Activated CD4-positive, alpha-beta memory T cell treated with anti-CD3 and anti-CD28 coated beads for 36 hours (primary cell): ENCODE measurements at regions not wholly inside any gene's neighbourhood (a gene's known extent, or its start where the extent isn't known, plus 50 kb on each side); places are given as distances from the start of the nearest gene placed in this dataset.

Source experiments
- CTCF ChIA-PET: fragments of 350-600 bp; sonication (Branson Sonifier 250); formaldehyde crosslinking; loops from one replicate; lab custom pipeline; 2021; ENCODE audit warnings: antibody characterized with exemption, inconsistent platforms; lab: Charles Lee
- POLR2A ChIA-PET: fragments of 350-600 bp; sonication (Branson Sonifier 250); formaldehyde crosslinking; loops from one replicate; lab custom pipeline; 2021; ENCODE audit warnings: antibody characterized with exemption; lab: Charles Lee
- DNase-seq: peaks from one replicate; pipeline ENCODE4 v3.0.0-alpha.2; 2020
- H3K27ac Mint-ChIP-seq: one replicate; pipeline ENCODE4 v1.8.0; 2021; ENCODE audit warnings: mixed read lengths
- H3K27me3 Mint-ChIP-seq: one replicate; pipeline ENCODE4 v1.8.0; 2021; ENCODE audit warnings: mixed read lengths
- H3K36me3 Mint-ChIP-seq: one replicate; pipeline ENCODE4 v1.8.0; 2021; ENCODE audit warnings: mixed read lengths
- H3K4me1 Mint-ChIP-seq: one replicate; pipeline ENCODE4 v1.8.0; 2021; ENCODE audit warnings: low read depth, mixed read lengths
- H3K4me3 Mint-ChIP-seq: one replicate; pipeline ENCODE4 v1.8.0; 2021; ENCODE audit warnings: mild to moderate bottlenecking, mixed read lengths
- H3K9me3 Mint-ChIP-seq: one replicate; pipeline ENCODE4 v1.8.0; 2021; ENCODE audit warnings: mixed read lengths
- intact Hi-C: fragments of 100-400 bp; cut with micrococcal nuclease; formaldehyde crosslinking; loops from one replicate; pipeline ENCODE4 v1.15.1; 2023

DNA sequence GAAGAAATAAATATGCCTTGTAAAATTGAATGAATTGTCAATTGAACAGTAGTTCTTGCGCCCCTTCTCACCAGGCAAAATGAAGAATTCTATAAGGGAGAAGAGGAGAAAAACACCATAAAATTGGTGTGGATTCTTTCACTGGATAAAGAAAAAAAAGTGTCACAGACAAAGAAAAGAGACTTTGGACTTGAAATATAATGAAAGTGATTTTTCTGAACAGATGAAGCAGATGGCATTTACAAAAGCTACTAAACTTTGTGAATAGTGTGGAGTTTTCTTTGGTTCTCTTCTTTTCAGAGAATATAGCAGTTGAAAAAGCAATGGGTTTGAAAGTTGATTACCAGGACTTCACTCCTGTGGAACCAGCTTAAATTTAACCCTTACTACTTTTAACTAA, 945.7 kb downstream of the DSC3 start:
- Mint-ChIP-seq H3K27me3 (no peaks in the 10 kb centered on the region), H3K4me1 (no peaks in the 10 kb centered on the region), H3K9me3 (peaks cover 15% of the 10 kb centered on the region), H3K36me3 (no peaks in the 10 kb centered on the region), H3K27ac (no peak overlapping the region), H3K4me3 (no peak overlapping the region)
- ChIA-PET POLR2A (no interaction called here), CTCF (no interaction called here)
- DNase-seq: no peak
- intact Hi-C loops: no loop called here

DNA sequence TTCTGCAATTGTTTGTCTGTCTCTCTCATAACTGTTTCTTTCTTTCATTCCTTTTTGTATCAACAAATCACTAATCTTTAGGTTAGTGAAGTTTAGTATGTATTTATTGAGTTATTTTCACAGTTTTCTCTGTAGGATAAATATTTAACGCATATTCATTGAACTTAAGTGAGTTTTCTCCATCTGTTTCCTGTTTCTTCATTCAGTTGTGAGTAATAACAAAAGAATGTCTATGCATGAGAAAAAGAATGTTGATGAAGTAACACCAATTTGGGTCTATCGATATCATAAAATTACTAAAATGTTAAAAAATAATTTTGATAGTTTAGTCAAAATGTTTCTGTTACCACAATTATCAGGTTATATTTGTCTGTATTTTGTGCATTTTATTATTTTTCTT, 948.0 kb downstream of the DSC3 start:
- Mint-ChIP-seq H3K4me3 (no peak overlapping the region), H3K27me3 (no peaks in the 10 kb centered on the region), H3K36me3 (no peaks in the 10 kb centered on the region), H3K27ac (no peak overlapping the region), H3K4me1 (no peaks in the 10 kb centered on the region), H3K9me3 (peaks cover 15% of the 10 kb centered on the region)
- ChIA-PET POLR2A (no interaction called here), CTCF (no interaction called here)
- intact Hi-C loops: no loop called here
- DNase-seq: no peak

GRCh38 chr18:30093376-30093775, 949.2 kb downstream of the DSC3 start:
- ChIA-PET POLR2A (no interaction called here), CTCF (no interaction called here)
- no peak overlapping the region for H3K27ac Mint-ChIP-seq
- no peak for DNase-seq
- no peaks in the 10 kb centered on the region for H3K4me1 Mint-ChIP-seq
- intact Hi-C loops: no loop called here
- H3K36me3 Mint-ChIP-seq: no peaks in the 10 kb centered on the region
- no peaks in the 10 kb centered on the region for H3K27me3 Mint-ChIP-seq
- H3K9me3 Mint-ChIP-seq: peaks cover 13% of the 10 kb centered on the region
- no peak overlapping the region for H3K4me3 Mint-ChIP-seq

DNA sequence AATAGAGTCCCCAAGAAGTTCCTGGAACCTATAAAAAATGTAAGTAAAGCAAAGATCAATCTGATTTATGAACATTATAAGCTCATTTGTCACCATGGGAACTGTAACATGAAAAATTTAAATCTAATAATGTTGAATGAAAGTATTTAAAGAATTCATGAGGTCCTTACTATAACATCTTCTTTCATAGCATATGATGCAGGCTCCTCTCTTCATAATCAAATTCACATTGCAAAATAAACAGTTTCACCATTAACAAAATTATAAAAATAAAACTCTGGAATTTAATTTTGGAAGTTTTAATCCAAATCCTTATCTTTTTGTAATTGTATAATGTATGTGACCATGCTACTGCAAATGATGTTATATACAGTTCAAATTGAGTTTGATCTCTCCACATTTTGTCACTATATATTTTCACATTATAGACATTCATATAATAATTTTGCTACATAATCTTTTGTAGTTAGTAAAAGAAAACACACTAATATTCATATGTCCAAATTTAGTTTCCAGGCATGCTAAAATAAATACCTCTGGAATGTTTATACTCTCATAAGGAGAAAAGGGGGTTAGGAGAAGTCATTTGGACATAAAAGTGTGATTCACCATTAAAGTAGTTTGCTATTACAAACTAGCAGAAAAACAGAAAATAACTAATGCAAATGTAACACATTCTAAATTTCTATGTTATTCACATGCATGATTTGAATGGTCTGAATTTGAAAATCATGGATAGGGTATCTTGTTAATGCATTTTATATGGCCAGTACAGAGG, 954.1 kb downstream of the DSC3 start:
- Mint-ChIP-seq H3K27me3 (no peaks in the 10 kb centered on the region), H3K9me3 (peaks cover 17% of the 10 kb centered on the region), H3K27ac (no peak overlapping the region), H3K4me1 (no peaks in the 10 kb centered on the region), H3K4me3 (no peak overlapping the region), H3K36me3 (no peaks in the 10 kb centered on the region)
- CTCF ChIA-PET: no interaction called here
- intact Hi-C loops: no loop called here
- DNase-seq: no peak
- POLR2A ChIA-PET: no interaction called here

- intact Hi-C loops: loop anchor here (2.0 kb wide), 1 partner anchor 20 kb away; no protein-coding TSS in a partner anchor
- no peaks in the 10 kb centered on the region for H3K27me3 Mint-ChIP-seq
- peaks cover 11% of the 10 kb centered on the region for H3K9me3 Mint-ChIP-seq
- H3K27ac Mint-ChIP-seq: no peak overlapping the region
- H3K4me1 Mint-ChIP-seq: no peaks in the 10 kb centered on the region
- DNase-seq: no peak
- no peak overlapping the region for H3K4me3 Mint-ChIP-seq
- H3K36me3 Mint-ChIP-seq: no peaks in the 10 kb centered on the region
- ChIA-PET POLR2A (no interaction called here), CTCF (no interaction called here)
Observed at GRCh38 chr18:30086351-30086750, 956.2 kb downstream of the DSC3 start.

DNA sequence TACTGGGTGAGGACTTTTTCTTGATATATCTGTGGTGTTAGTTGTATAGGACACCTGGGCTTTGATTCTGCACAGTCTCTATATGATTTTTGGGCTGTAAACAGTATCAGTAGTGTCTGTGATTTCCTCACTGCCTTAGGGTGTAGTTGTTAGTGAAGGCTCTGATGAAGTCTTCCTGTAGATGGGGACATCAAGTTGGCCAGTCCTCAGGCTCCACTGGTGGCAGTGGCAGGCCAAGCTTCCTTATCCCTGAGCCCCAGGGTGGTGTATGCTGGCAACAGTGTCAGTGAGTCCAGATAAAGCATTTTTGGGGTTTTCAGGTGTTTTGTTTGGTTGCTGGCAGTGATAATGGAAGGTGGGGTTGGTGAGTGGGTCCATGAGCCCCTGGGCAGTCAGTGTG, 961.4 kb downstream of the DSC3 start:
- intact Hi-C loops: no loop called here
- Mint-ChIP-seq H3K27ac (no peak overlapping the region), H3K9me3 (peaks cover 20% of the 10 kb centered on the region), H3K27me3 (no peaks in the 10 kb centered on the region), H3K36me3 (no peaks in the 10 kb centered on the region), H3K4me3 (no peak overlapping the region), H3K4me1 (no peaks in the 10 kb centered on the region)
- ChIA-PET CTCF (no interaction called here), POLR2A (no interaction called here)
- DNase-seq: no peak

- DNase-seq: no peak
- H3K27me3 Mint-ChIP-seq: no peaks in the 10 kb centered on the region
- intact Hi-C loops: no loop called here
- H3K27ac Mint-ChIP-seq: no peak overlapping the region
- peaks cover 2% of the 10 kb centered on the region for H3K36me3 Mint-ChIP-seq
- no peaks in the 10 kb centered on the region for H3K4me1 Mint-ChIP-seq
- CTCF ChIA-PET: no interaction called here
- POLR2A ChIA-PET: no interaction called here
- H3K9me3 Mint-ChIP-seq: peaks cover 28% of the 10 kb centered on the region
- H3K4me3 Mint-ChIP-seq: no peak overlapping the region
Observed at GRCh38 chr18:30072609-30073385, 969.7 kb downstream of the DSC3 start.

- intact Hi-C loops: loop anchor here (2.0 kb wide), 1 partner anchor 21 kb away; no protein-coding TSS in a partner anchor
- Mint-ChIP-seq H3K4me3 (no peak overlapping the region), H3K9me3 (peaks cover 25% of the 10 kb centered on the region), H3K27me3 (no peaks in the 10 kb centered on the region), H3K27ac (no peak overlapping the region), H3K4me1 (no peaks in the 10 kb centered on the region), H3K36me3 (no peaks in the 10 kb centered on the region)
- no peak for DNase-seq
- ChIA-PET POLR2A (no interaction called here), CTCF (no interaction called here)
Observed at GRCh38 chr18:30066288-30066687, 976.3 kb downstream of the DSC3 start.

DNA sequence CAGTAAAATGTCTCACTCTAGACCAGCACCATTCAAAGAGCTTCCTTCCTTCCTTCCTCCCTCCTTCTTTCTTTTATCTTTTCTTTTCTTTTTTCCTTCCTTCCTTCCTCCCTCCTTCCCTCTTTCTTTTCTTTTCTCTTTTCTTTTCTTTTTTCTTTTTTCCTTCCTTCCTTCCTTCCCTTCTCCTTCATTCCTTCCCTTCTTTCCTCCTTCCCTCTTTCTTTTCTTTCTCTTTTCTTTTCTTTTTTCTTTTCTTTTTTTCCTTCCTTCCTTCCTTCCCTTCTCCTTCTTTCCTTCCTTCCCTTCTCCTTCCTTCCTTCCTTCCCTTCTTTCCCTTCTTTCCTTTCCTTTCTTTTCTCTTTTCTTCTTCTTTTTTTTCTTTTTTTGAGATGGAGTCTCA, 985.1 kb downstream of the DSC3 start:
- no peaks in the 10 kb centered on the region for H3K4me1 Mint-ChIP-seq
- no peak for DNase-seq
- CTCF ChIA-PET: no interaction called here
- no peaks in the 10 kb centered on the region for H3K27me3 Mint-ChIP-seq
- no peak overlapping the region for H3K27ac Mint-ChIP-seq
- peaks cover 18% of the 10 kb centered on the region for H3K9me3 Mint-ChIP-seq
- H3K36me3 Mint-ChIP-seq: no peaks in the 10 kb centered on the region
- intact Hi-C loops: no loop called here
- H3K4me3 Mint-ChIP-seq: no peak overlapping the region
- POLR2A ChIA-PET: no interaction called here

DNA sequence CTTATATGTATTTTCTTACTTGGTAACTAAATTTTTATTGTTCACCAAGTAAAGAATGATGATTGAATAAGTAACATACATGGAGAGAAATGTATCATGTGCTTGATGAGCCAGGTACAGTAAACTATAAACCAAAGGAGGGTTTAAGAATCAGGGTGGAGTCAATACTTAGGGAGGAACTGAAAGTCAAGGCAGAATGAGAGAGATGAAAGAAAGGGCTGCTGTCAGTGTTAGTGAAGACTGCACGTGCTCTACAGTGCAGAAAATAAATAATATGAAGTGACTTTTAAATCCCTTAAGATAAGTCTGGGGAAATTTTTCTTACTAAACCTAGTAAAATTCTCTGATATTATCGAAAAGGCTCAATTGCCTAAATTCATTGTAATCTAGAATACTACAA, 986.0 kb downstream of the DSC3 start:
- DNase-seq: no peak
- ChIA-PET CTCF (no interaction called here), POLR2A (no interaction called here)
- H3K27me3 Mint-ChIP-seq: no peaks in the 10 kb centered on the region
- H3K36me3 Mint-ChIP-seq: no peaks in the 10 kb centered on the region
- H3K27ac Mint-ChIP-seq: no peak overlapping the region
- peaks cover 16% of the 10 kb centered on the region for H3K9me3 Mint-ChIP-seq
- intact Hi-C loops: no loop called here
- H3K4me1 Mint-ChIP-seq: no peaks in the 10 kb centered on the region
- H3K4me3 Mint-ChIP-seq: no peak overlapping the region

- no peak for DNase-seq
- no peaks in the 10 kb centered on the region for H3K36me3 Mint-ChIP-seq
- CTCF ChIA-PET: no interaction called here
Observed at GRCh38 chr18:30044496-30044895, 998.0 kb downstream of the DSC3 start.

GRCh38 chr18:30039201-30039600, 1003.3 kb downstream of the DSC3 start:
- Mint-ChIP-seq H3K36me3 (no peaks in the 10 kb centered on the region), H3K27me3 (no peaks in the 10 kb centered on the region), H3K27ac (no peak overlapping the region), H3K4me1 (no peaks in the 10 kb centered on the region), H3K4me3 (no peak overlapping the region), H3K9me3 (peaks cover 15% of the 10 kb centered on the region)
- intact Hi-C loops: no loop called here
- DNase-seq: no peak
- ChIA-PET CTCF (no interaction called here), POLR2A (no interaction called here)

More at GRCh38 chr18:30044496-30044895, 998.0 kb downstream of the DSC3 start:
- Mint-ChIP-seq H3K27ac (no peak overlapping the region), H3K4me1 (no peaks in the 10 kb centered on the region), H3K9me3 (peaks cover 3% of the 10 kb centered on the region), H3K27me3 (no peaks in the 10 kb centered on the region), H3K4me3 (no peak overlapping the region)
- POLR2A ChIA-PET: no interaction called here
- intact Hi-C loops: no loop called here

GRCh38 chr18:30034818-30035217, 1007.7 kb downstream of the DSC3 start:
- no peak for DNase-seq
- no peaks in the 10 kb centered on the region for H3K36me3 Mint-ChIP-seq

More at GRCh38 chr18:30034818-30035217, 1007.7 kb downstream of the DSC3 start:
- intact Hi-C loops: no loop called here
- ChIA-PET POLR2A (no interaction called here), CTCF (no interaction called here)
- Mint-ChIP-seq H3K9me3 (peaks cover 16% of the 10 kb centered on the region), H3K27ac (no peak overlapping the region), H3K27me3 (no peaks in the 10 kb centered on the region), H3K4me3 (no peak overlapping the region), H3K4me1 (no peaks in the 10 kb centered on the region)
